CD4-positive, alpha-beta T cell (primary cell): ENCODE measurements at regions not wholly inside any gene's neighbourhood (a gene's known extent, or its start where the extent isn't known, plus 50 kb on each side); places are given as distances from the start of the nearest gene placed in this dataset.

ENCODE experiments used
- ATAC-seq: fragments of 200-7000 bp; cut with Tn5 transposase; one replicate; pipeline ENCODE4 v1.10.0; 2022; ENCODE audit warnings: mild to moderate bottlenecking; ENCODE audit not compliant: poor library complexity
- CTCF ChIA-PET: fragments of 350-600 bp; sonication (Branson Sonifier 250); formaldehyde crosslinking; loops from one replicate; lab custom pipeline; 2021; ENCODE audit warnings: antibody characterized with exemption, inconsistent platforms; lab: Charles Lee
- POLR2A ChIA-PET: fragments of 350-600 bp; sonication (Branson Sonifier 250); formaldehyde crosslinking; loops from one replicate; lab custom pipeline; 2021; ENCODE audit warnings: antibody characterized with exemption, inconsistent platforms; lab: Charles Lee
- DNase-seq, 14 experiments: peaks; one replicate each; pipeline ENCODE4 v3.0.0-alpha.2; 2013 to 2020; ENCODE audit warnings: mixed read lengths in 2 of 14
- H3K27ac ChIP-seq, 2 donors: one replicate each; pipeline versions ENCODE4 v1.5.1 to v1.7.0; 2013; ENCODE audit warnings: low read length in 2 of 2, low read depth in 1 of 2, mild to moderate bottlenecking in 1 of 2
- H3K27me3 ChIP-seq, 2 experiments: 1 replicate in 1 of 2; 2 replicates in 1 of 2; pipeline versions ENCODE4 v1.6.1 to v1.7.0; 2013; ENCODE audit warnings: low read length in 2 of 2, control low read depth in 1 of 2, mild to moderate bottlenecking in 1 of 2, moderate library complexity in 1 of 2; ENCODE audit not compliant: insufficient read depth in 2 of 2, control insufficient read depth in 1 of 2
- H3K36me3 ChIP-seq: one replicate; pipeline ENCODE4 v1.6.1; 2013; ENCODE audit warnings: low read length, control low read depth; ENCODE audit not compliant: insufficient read depth
- H3K4me1 ChIP-seq: one replicate; pipeline ENCODE4 v1.6.1; 2013; ENCODE audit warnings: low read length, control low read depth; ENCODE audit not compliant: insufficient read depth
- H3K4me3 ChIP-seq: one replicate; pipeline ENCODE4 v1.5.1; 2013; ENCODE audit warnings: mild to moderate bottlenecking, low read length, moderate library complexity
- H3K9me3 ChIP-seq, 2 experiments: 1 replicate in 1 of 2; 2 replicates in 1 of 2; pipeline versions ENCODE4 v1.6.1 to v1.7.0; 2013; ENCODE audit warnings: low read length in 2 of 2, mild to moderate bottlenecking in 2 of 2, control low read depth in 1 of 2, moderate library complexity in 1 of 2; ENCODE audit not compliant: control insufficient read depth in 1 of 2, insufficient read depth in 1 of 2
- H3K27ac Mint-ChIP-seq: one replicate; pipeline ENCODE4 v1.8.0; 2020; ENCODE audit warnings: mixed read lengths
- H3K27me3 Mint-ChIP-seq: one replicate; pipeline ENCODE4 v1.8.0; 2021; ENCODE audit warnings: mixed read lengths
- H3K36me3 Mint-ChIP-seq: one replicate; pipeline ENCODE4 v1.8.0; 2021; ENCODE audit warnings: low read depth, mixed read lengths
- H3K4me1 Mint-ChIP-seq: one replicate; pipeline ENCODE4 v1.8.0; 2021; ENCODE audit warnings: low read depth, mixed read lengths
- H3K4me3 Mint-ChIP-seq: one replicate; pipeline ENCODE4 v1.8.0; 2020; ENCODE audit warnings: mild to moderate bottlenecking, mixed read lengths
- H3K9me3 Mint-ChIP-seq: one replicate; pipeline ENCODE4 v1.8.0; 2020; ENCODE audit warnings: mixed read lengths
- intact Hi-C, 2 experiments: fragments of 100-400 bp; cut with DNase I in 1 of 2; cut with micrococcal nuclease in 1 of 2; formaldehyde crosslinking; loops; one replicate each; pipeline versions ENCODE4 v1.15.1 to v1.9.0; 2023 to 2025; cut with DNase I, micrococcal nuclease
- TF ChIP-seq, protein P1 (sequence below): fragments of 200-600 bp; IDR thresholded peaks from one replicate; pipeline ENCODE4 v1.8.0; 2022; ENCODE audit warnings: antibody characterized with exemption, mild to moderate bottlenecking

DNA sequence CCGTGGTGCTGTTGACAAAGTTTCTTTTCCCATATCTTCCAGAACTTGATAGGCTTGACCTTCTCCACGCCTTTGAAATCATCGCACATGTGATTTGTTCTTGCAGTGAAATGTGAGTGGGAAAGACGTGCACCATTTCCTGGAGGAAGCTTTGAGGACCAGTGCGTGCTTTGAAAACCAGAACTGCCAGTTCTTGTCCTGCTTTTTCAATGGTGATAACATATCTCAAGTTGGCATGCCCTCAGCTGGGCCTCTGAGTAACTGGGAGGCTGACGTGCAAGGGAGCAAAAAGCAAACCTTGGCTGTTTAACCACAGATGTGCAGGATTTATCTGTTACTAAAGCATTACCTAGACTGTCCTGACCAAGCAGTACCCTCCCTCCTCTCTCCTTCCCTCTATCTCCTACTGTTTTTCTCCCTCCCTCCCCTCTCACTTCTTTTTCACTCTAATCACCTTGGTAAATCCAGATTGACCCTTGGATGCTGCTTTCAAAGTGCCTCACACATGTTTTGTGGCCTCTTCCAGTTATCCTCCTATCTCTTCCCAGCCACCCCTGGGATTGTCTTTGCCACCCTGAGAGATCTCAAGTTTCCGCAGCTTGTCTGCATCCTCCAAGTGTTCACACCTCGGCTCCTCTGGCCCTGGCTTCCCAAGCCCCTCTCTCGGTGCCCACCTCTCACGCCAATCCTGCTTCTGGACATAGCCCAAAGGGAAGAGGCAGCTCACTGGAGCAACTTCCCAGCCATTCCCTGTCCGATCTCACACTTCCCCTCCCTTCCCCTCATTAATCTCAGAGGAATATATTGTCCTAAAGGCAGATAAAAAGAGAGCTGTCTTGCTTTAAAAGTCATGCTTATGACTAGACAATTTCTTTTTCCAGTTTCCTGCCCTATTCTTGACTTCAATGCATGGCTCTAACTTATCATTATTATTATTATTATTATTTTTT, 198.3 kb downstream of the ERCC6L2 start:
- H3K36me3 ChIP-seq = no peaks in the 10 kb centered on the region
- no peak overlapping the region for H3K27ac Mint-ChIP-seq
- POLR2A ChIA-PET = no interaction called here
- TF ChIP-seq, protein P1, sequence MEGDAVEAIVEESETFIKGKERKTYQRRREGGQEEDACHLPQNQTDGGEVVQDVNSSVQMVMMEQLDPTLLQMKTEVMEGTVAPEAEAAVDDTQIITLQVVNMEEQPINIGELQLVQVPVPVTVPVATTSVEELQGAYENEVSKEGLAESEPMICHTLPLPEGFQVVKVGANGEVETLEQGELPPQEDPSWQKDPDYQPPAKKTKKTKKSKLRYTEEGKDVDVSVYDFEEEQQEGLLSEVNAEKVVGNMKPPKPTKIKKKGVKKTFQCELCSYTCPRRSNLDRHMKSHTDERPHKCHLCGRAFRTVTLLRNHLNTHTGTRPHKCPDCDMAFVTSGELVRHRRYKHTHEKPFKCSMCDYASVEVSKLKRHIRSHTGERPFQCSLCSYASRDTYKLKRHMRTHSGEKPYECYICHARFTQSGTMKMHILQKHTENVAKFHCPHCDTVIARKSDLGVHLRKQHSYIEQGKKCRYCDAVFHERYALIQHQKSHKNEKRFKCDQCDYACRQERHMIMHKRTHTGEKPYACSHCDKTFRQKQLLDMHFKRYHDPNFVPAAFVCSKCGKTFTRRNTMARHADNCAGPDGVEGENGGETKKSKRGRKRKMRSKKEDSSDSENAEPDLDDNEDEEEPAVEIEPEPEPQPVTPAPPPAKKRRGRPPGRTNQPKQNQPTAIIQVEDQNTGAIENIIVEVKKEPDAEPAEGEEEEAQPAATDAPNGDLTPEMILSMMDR = no peak
- H3K9me3 Mint-ChIP-seq = no peaks in the 10 kb centered on the region
- no peaks in the 10 kb centered on the region for H3K9me3 ChIP-seq
- CTCF ChIA-PET = no interaction called here
- H3K4me3 Mint-ChIP-seq = no peak overlapping the region
- no peaks in the 10 kb centered on the region for H3K27me3 ChIP-seq
- H3K4me1 Mint-ChIP-seq = no peaks in the 10 kb centered on the region
- H3K27ac ChIP-seq = no peak overlapping the region
- intact Hi-C loops = no loop called here
- H3K36me3 Mint-ChIP-seq = no peaks in the 10 kb centered on the region
- peaks cover 7% of the 10 kb centered on the region for H3K27me3 Mint-ChIP-seq
- no peak overlapping the region for H3K4me3 ChIP-seq
- ATAC-seq (no peak), DNase-seq (no peak)
- no peaks in the 10 kb centered on the region for H3K4me1 ChIP-seq

DNA sequence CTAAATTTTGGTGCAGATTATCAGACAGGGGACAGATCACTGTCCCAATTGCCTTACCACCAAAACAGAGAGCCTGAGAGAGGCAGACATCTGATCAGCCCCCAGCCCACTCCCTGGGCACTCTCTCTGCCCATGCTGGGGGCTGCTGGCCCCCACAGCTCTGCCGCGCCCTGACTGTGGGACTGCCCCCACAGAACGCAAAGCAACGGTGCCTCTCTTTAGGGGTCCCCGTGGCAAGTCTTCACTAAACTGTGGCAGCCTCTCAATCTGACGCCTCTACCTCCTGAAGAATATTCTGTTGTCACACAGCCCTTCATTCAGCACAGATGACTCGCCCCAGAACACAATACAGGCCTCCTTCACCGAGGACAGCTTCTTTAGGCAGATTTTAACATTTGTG, 197.4 kb downstream of the ERCC6L2 start:
- H3K27ac ChIP-seq = no peak overlapping the region
- Mint-ChIP-seq H3K27me3 (peaks cover 7% of the 10 kb centered on the region), H3K27ac (no peak overlapping the region), H3K4me3 (no peak overlapping the region), H3K4me1 (no peaks in the 10 kb centered on the region), H3K9me3 (no peaks in the 10 kb centered on the region), H3K36me3 (no peaks in the 10 kb centered on the region)
- ATAC-seq (no peak), DNase-seq (no peak)
- no peak overlapping the region for H3K4me3 ChIP-seq
- H3K4me1 ChIP-seq = no peaks in the 10 kb centered on the region
- TF ChIP-seq, protein P1 = no peak
- POLR2A ChIA-PET = no interaction called here
- H3K36me3 ChIP-seq = no peaks in the 10 kb centered on the region
- H3K27me3 ChIP-seq = no peaks in the 10 kb centered on the region
- intact Hi-C loops = no loop called here
- CTCF ChIA-PET = no interaction called here
- H3K9me3 ChIP-seq = no peaks in the 10 kb centered on the region

DNA sequence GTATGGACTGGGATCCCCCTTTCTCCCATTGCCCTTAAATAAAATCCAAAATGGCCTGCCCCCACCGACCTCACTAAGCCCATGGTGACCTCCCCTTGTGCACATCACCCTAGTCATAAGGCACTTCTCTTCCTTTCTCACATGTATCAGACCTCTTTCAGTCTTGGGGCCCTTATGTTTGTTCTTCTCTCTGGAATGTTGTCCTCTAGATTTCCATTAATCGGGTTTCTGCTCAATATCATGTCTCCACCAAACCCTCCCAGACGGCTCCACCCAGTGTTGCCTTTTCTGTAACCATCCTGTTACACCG, 196.3 kb downstream of the ERCC6L2 start:
- POLR2A ChIA-PET = no interaction called here
- Mint-ChIP-seq H3K36me3 (no peaks in the 10 kb centered on the region), H3K27me3 (peaks cover 7% of the 10 kb centered on the region), H3K9me3 (no peaks in the 10 kb centered on the region), H3K4me3 (no peak overlapping the region), H3K4me1 (no peaks in the 10 kb centered on the region), H3K27ac (no peak overlapping the region)
- Histone ChIP-seq H3K27ac (no peak overlapping the region), H3K36me3 (no peaks in the 10 kb centered on the region), H3K9me3 (peaks cover 0 to 3% of the 10 kb centered on the region in 2 experiments), H3K27me3 (no peaks in the 10 kb centered on the region), H3K4me1 (no peaks in the 10 kb centered on the region), H3K4me3 (no peak overlapping the region)
- CTCF ChIA-PET = no interaction called here
- intact Hi-C loops = no loop called here
- ATAC-seq (no peak), DNase-seq (no peak)
- TF ChIP-seq, protein P1 = no peak
